Body of pancreas (tissue), 4 donors: ENCODE measurements at regions not wholly inside any gene's neighbourhood (a gene's known extent, or its start where the extent isn't known, plus 50 kb on each side); places are given as distances from the start of the nearest gene placed in this dataset.

ENCODE experiments used
- POLR2A ChIP-seq, 3 donors: fragments of 450-650 bp; IDR thresholded peaks; one replicate each; pipeline ENCODE4 v1.6.1; 2016; ENCODE audit warnings: antibody characterized with exemption in 3 of 3, mild to moderate bottlenecking in 2 of 3
- TF ChIP-seq, protein P1 (sequence below), 7 experiments: fragments of 450-650 bp in 4 of 7; fragments of 200-600 bp in 3 of 7; sonication (generic) in 3 of 7; IDR thresholded peaks; one replicate each; pipeline ENCODE4 v1.5.1; 2016 to 2019; ENCODE audit warnings: antibody characterized with exemption in 7 of 7

DNA sequence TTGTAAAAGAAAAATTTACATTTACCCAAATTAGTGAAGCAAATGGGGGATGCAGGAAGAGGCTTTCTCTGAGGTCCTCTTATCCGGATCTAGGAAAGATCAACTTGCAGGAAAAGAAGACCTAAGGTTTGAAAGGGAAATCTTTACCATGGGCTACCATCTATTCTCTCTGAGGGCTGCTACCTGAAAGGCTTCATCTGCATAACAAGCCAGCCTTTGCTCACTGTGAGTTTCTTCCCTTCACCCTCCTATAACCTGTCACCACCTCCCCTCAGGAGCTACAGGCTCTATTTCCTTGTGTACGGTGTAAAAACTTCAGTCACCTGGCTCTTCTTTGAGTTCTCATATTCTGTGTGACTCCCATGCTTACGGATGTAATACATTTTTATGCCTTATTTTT lies 118.6 kb upstream of the BEND4 start:
- TF ChIP-seq, protein P1, sequence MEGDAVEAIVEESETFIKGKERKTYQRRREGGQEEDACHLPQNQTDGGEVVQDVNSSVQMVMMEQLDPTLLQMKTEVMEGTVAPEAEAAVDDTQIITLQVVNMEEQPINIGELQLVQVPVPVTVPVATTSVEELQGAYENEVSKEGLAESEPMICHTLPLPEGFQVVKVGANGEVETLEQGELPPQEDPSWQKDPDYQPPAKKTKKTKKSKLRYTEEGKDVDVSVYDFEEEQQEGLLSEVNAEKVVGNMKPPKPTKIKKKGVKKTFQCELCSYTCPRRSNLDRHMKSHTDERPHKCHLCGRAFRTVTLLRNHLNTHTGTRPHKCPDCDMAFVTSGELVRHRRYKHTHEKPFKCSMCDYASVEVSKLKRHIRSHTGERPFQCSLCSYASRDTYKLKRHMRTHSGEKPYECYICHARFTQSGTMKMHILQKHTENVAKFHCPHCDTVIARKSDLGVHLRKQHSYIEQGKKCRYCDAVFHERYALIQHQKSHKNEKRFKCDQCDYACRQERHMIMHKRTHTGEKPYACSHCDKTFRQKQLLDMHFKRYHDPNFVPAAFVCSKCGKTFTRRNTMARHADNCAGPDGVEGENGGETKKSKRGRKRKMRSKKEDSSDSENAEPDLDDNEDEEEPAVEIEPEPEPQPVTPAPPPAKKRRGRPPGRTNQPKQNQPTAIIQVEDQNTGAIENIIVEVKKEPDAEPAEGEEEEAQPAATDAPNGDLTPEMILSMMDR (IDR thresholded peaks at IDR 0.05), result no peak
- TF ChIP-seq POLR2A (IDR thresholded peaks at IDR 0.05), result no peak
